ENCODE measurements at regions not wholly inside any gene's neighbourhood (a gene's known extent, or its start where the extent isn't known, plus 50 kb on each side); places are given as distances from the start of the nearest gene placed in this dataset.

GRCh38 chr13:89565476-89566100 lies 1781.9 kb upstream of the MIR17HG start:
- RAD21 ChIA-PET (ENCODE audit: low non-redundant PET in 1 of 2, low total read pairs in 2 of 2, uncharacterized antibody in 2 of 2, unreplicated experiment in 2 of 2), result no interaction called here

GRCh38 chr13:89567025-89567424 lies 1780.5 kb upstream of the MIR17HG start:
- BruUV-seq (replicated peaks), result no TSS peak
- H2AFZ ChIP-seq (ENCODE audit: low read depth, low read length, poor library complexity, severe bottlenecking), result no peak overlapping the region
- H3K27me3 ChIP-seq (ENCODE audit: insufficient read depth, low read length), result no peaks in the 10 kb centered on the region
- H3K4me1 ChIP-seq (ENCODE audit: control insufficient read depth in 1 of 2, insufficient read depth in 2 of 2, low read length in 2 of 2), result no peaks in the 10 kb centered on the region
- H3K79me2 ChIP-seq (ENCODE audit: insufficient read depth, low read length), result no peaks in the 10 kb centered on the region
- H3K9ac ChIP-seq (ENCODE audit: low read length), result no peak overlapping the region
- H3K4me3 ChIP-seq (replicated peaks in 1 of 2; ENCODE audit: low read depth in 1 of 2, low read length in 2 of 2), result no peak overlapping the region
- no peaks in the 10 kb centered on the region for H3K36me3 ChIP-seq (ENCODE audit: control insufficient read depth in 1 of 2, insufficient read depth in 2 of 2, low read length in 2 of 2)
- intact Hi-C loops (cut with micrococcal nuclease), result no loop called here
- no peak overlapping the region for H3K4me2 ChIP-seq (ENCODE audit: low read length)
- DNase-seq (ENCODE audit: low read depth, low spot score) (no peak), ATAC-seq (no peak)
- ChIA-PET CTCF (no interaction called here), RAD21 (ENCODE audit: low non-redundant PET in 1 of 2, low total read pairs in 2 of 2, uncharacterized antibody in 2 of 2, unreplicated experiment in 2 of 2) (no interaction called here), POLR2A (no interaction called here)
- H4K20me1 ChIP-seq (ENCODE audit: insufficient read depth), result no peaks in the 10 kb centered on the region
- TF ChIP-seq EZH2phosphoT487 (IDR thresholded peaks at IDR 0.05; ENCODE audit: borderline replicate concordance), result no peak
- TF ChIP-seq FOSL1 (IDR thresholded peaks at IDR 0.05; ENCODE audit: low read depth), result no peak
- TF ChIP-seq ATF3 (IDR thresholded peaks at IDR 0.05), result no peak
- no peak for TF ChIP-seq ELF1 (IDR thresholded peaks at IDR 0.05; ENCODE audit: borderline replicate concordance, low read depth)
- no peak for TF ChIP-seq YY1 (IDR thresholded peaks at IDR 0.05; ENCODE audit: extremely low read depth, insufficient replicate concordance, low read depth, low read length)
- no peak for TF ChIP-seq SRF (IDR thresholded peaks at IDR 0.05; ENCODE audit: low read depth)
- TF ChIP-seq MAX (IDR thresholded peaks at IDR 0.05), result no peak
- no peak for TF ChIP-seq REST (IDR thresholded peaks at IDR 0.05; ENCODE audit: low read depth)
- no peak for TF ChIP-seq SP1 (IDR thresholded peaks at IDR 0.05; ENCODE audit: low read depth)
- TF ChIP-seq RAD21 (IDR thresholded peaks at IDR 0.05; ENCODE audit: low read depth), result no peak
- no peak for TF ChIP-seq TCF7L2 (IDR thresholded peaks at IDR 0.05; ENCODE audit: borderline replicate concordance, extremely low read depth, insufficient read depth, insufficient read length)
- TF ChIP-seq CBX3 (IDR thresholded peaks at IDR 0.05; ENCODE audit: low read depth), result no peak
- TF ChIP-seq SIN3A (IDR thresholded peaks at IDR 0.05; ENCODE audit: low read depth), result no peak
- no peak for TF ChIP-seq POLR2AphosphoS5 (IDR thresholded peaks at IDR 0.05; ENCODE audit: low read depth, low read length)
- no peak for TF ChIP-seq JUND (IDR thresholded peaks at IDR 0.05)
- TF ChIP-seq ZFX (IDR thresholded peaks at IDR 0.05), result no peak
- no peaks in the 10 kb centered on the region for H3K9me2 ChIP-seq (ENCODE audit: insufficient read depth)
- H3K27ac ChIP-seq (ENCODE audit: low read depth, low read length), result no peak overlapping the region
- 0 out of 4 replicates have a peak, but pooled peaks cover 0 to 3% of the 10 kb centered on the region in 2 experiments for H3K9me3 ChIP-seq (ENCODE audit: control insufficient read depth in 1 of 2, insufficient read depth in 1 of 2, low read depth in 1 of 2, low read length in 2 of 2)

More at GRCh38 chr13:89565476-89566100, 1781.9 kb upstream of the MIR17HG start:
- CTCF ChIA-PET, result no interaction called here
- Histone ChIP-seq H3K4me3 (replicated peaks in 1 of 2; ENCODE audit: low read depth in 1 of 2, low read length in 2 of 2) (no peak overlapping the region), H3K9me3 (ENCODE audit: control insufficient read depth in 1 of 2, insufficient read depth in 1 of 2, low read depth in 1 of 2, low read length in 2 of 2) (0 out of 4 replicates have a peak, but pooled peaks cover 0 to 3% of the 10 kb centered on the region in 2 experiments), H3K79me2 (ENCODE audit: insufficient read depth, low read length) (no peaks in the 10 kb centered on the region), H3K4me1 (ENCODE audit: control insufficient read depth in 1 of 2, insufficient read depth in 2 of 2, low read length in 2 of 2) (no peaks in the 10 kb centered on the region), H3K9me2 (ENCODE audit: insufficient read depth) (no peaks in the 10 kb centered on the region), H4K20me1 (ENCODE audit: insufficient read depth) (no peaks in the 10 kb centered on the region), H3K9ac (ENCODE audit: low read length) (no peak overlapping the region), H3K27me3 (ENCODE audit: insufficient read depth, low read length) (no peaks in the 10 kb centered on the region), H3K27ac (ENCODE audit: low read depth, low read length) (no peak overlapping the region), H3K36me3 (ENCODE audit: control insufficient read depth in 1 of 2, insufficient read depth in 2 of 2, low read length in 2 of 2) (no peaks in the 10 kb centered on the region), H3K4me2 (ENCODE audit: low read length) (no peak overlapping the region), H2AFZ (ENCODE audit: low read depth, low read length, poor library complexity, severe bottlenecking) (no peak overlapping the region)
- no peak for ATAC-seq
- POLR2A ChIA-PET, result no interaction called here
- BruUV-seq (replicated peaks), result no TSS peak
- no peak for TF ChIP-seq EGR1 (IDR thresholded peaks at IDR 0.05; ENCODE audit: low read depth)
- no peak for TF ChIP-seq ATF3 (IDR thresholded peaks at IDR 0.05)
- TF ChIP-seq CBX3 (IDR thresholded peaks at IDR 0.05; ENCODE audit: low read depth), result no peak
- no peak for TF ChIP-seq SRF (IDR thresholded peaks at IDR 0.05; ENCODE audit: low read depth)
- no peak for TF ChIP-seq ZNF274 (IDR thresholded peaks at IDR 0.05; ENCODE audit: low read depth, low read length)
- no peak for TF ChIP-seq CEBPB (IDR thresholded peaks at IDR 0.05; ENCODE audit: low read depth)
- TF ChIP-seq ZFX (IDR thresholded peaks at IDR 0.05), result no peak
- DNase-seq (ENCODE audit: low read depth, low spot score), result no peak
- intact Hi-C loops (cut with micrococcal nuclease), result no loop called here

Data from HCT116 (cell line).